Urinary bladder (tissue), 3 donors: ENCODE measurements at regions not wholly inside any gene's neighbourhood (a gene's known extent, or its start where the extent isn't known, plus 50 kb on each side); places are given as distances from the start of the nearest gene placed in this dataset.

Experiments
- DNase-seq: peaks from one replicate; pipeline ENCODE4 v3.0.0-alpha.2; 2015; ENCODE audit errors: extremely low spot score
- H3K27ac ChIP-seq: one replicate; pipeline ENCODE4 v1.5.1; 2013; ENCODE audit warnings: low read depth, mild to moderate bottlenecking, moderate library complexity
- H3K36me3 ChIP-seq: one replicate; pipeline ENCODE4 v1.6.1; 2013; ENCODE audit warnings: mild to moderate bottlenecking, moderate library complexity; ENCODE audit not compliant: insufficient read depth
- H3K4me1 ChIP-seq: one replicate; pipeline ENCODE4 v1.6.1; 2013; ENCODE audit warnings: mild to moderate bottlenecking, moderate library complexity; ENCODE audit not compliant: insufficient read depth
- H3K4me3 ChIP-seq: one replicate; pipeline ENCODE4 v1.5.1; 2013; ENCODE audit warnings: low read depth, low read length
- WGBS: extraction: QIAGEN DNeasy Blood & Tissue Kit; methylation state at CpG from one replicate; pipeline ENCODE4 v1.1.7; 2013; 5-methylcytosine and 5-hydroxymethylcytosine counted together
- donor health status: healthy with polysubstance abuse.
- donor health status: healthy.

- H3K36me3 ChIP-seq: no peaks in the 10 kb centered on the region
- 66% methylated on average over 4 of the region's 4 CpGs for WGBS
- no peaks in the 10 kb centered on the region for H3K4me1 ChIP-seq
- no peak overlapping the region for H3K4me3 ChIP-seq
- DNase-seq: no peak
- no peak overlapping the region for H3K27ac ChIP-seq
Observed at GRCh38 chr13:105035092-105035491, 1500.4 kb downstream of the EFNB2 start.

GRCh38 chr13:105033999-105034398, 1501.5 kb downstream of the EFNB2 start:
- H3K27ac ChIP-seq: no peak overlapping the region
- H3K4me1 ChIP-seq: no peaks in the 10 kb centered on the region
- no peak for DNase-seq
- H3K4me3 ChIP-seq: no peak overlapping the region
- 86% methylated on average over 2 of the region's 2 CpGs for WGBS
- H3K36me3 ChIP-seq: no peaks in the 10 kb centered on the region

- Histone ChIP-seq H3K36me3 (no peaks in the 10 kb centered on the region), H3K4me1 (no peaks in the 10 kb centered on the region), H3K4me3 (no peak overlapping the region), H3K27ac (no peak overlapping the region)
- 95% methylated on average over 5 of the region's 5 CpGs for WGBS
- no peak for DNase-seq
Observed at GRCh38 chr13:105031306-105031705, 1504.2 kb downstream of the EFNB2 start.

- H3K4me3 ChIP-seq: no peak overlapping the region
- no peak overlapping the region for H3K27ac ChIP-seq
- no peaks in the 10 kb centered on the region for H3K36me3 ChIP-seq
- no peaks in the 10 kb centered on the region for H3K4me1 ChIP-seq
- no peak for DNase-seq
- WGBS: 88% methylated on average over 3 of the region's 3 CpGs
Observed at GRCh38 chr13:105030851-105031250, 1504.6 kb downstream of the EFNB2 start.

- H3K27ac ChIP-seq: no peak overlapping the region
- no peak overlapping the region for H3K4me3 ChIP-seq
- H3K4me1 ChIP-seq: no peaks in the 10 kb centered on the region
- no peaks in the 10 kb centered on the region for H3K36me3 ChIP-seq
- 95% methylated on average over 8 of the region's 8 CpGs for WGBS
- no peak for DNase-seq
Observed at GRCh38 chr13:105019073-105019472, 1516.4 kb downstream of the EFNB2 start.

- DNase-seq: no peak
- H3K27ac ChIP-seq: no peak overlapping the region
- no peaks in the 10 kb centered on the region for H3K4me1 ChIP-seq
- no peaks in the 10 kb centered on the region for H3K36me3 ChIP-seq
- WGBS: 53% methylated on average over 4 of the region's 4 CpGs
- no peak overlapping the region for H3K4me3 ChIP-seq
Observed at GRCh38 chr13:105016266-105016665, 1519.2 kb downstream of the EFNB2 start.

- no peak for DNase-seq
- Histone ChIP-seq H3K36me3 (no peaks in the 10 kb centered on the region), H3K4me3 (no peak overlapping the region), H3K27ac (no peak overlapping the region), H3K4me1 (no peaks in the 10 kb centered on the region)
- 92% methylated on average over 5 of the region's 5 CpGs for WGBS
Observed at GRCh38 chr13:105008604-105009003, 1526.9 kb downstream of the EFNB2 start.

- Histone ChIP-seq H3K27ac (no peak overlapping the region), H3K36me3 (no peaks in the 10 kb centered on the region), H3K4me3 (no peak overlapping the region), H3K4me1 (no peaks in the 10 kb centered on the region)
- DNase-seq: no peak
- 86% methylated on average over 6 of the region's 6 CpGs for WGBS
Observed at GRCh38 chr13:105007166-105007808, 1528.2 kb downstream of the EFNB2 start.

- Histone ChIP-seq H3K27ac (no peak overlapping the region), H3K4me3 (no peak overlapping the region), H3K4me1 (no peaks in the 10 kb centered on the region), H3K36me3 (no peaks in the 10 kb centered on the region)
- DNase-seq: peak; percentile 10
- 38% methylated on average over 3 of the region's 3 CpGs for WGBS
Observed at GRCh38 chr13:104996022-104996421, 1539.4 kb downstream of the EFNB2 start.

GRCh38 chr13:104993708-104994107, 1541.8 kb downstream of the EFNB2 start:
- 86% methylated on average over 3 of the region's 3 CpGs for WGBS
- no peak for DNase-seq
- Histone ChIP-seq H3K4me3 (no peak overlapping the region), H3K4me1 (no peaks in the 10 kb centered on the region), H3K27ac (no peak overlapping the region), H3K36me3 (no peaks in the 10 kb centered on the region)

- no peak for DNase-seq
- H3K4me1 ChIP-seq: no peaks in the 10 kb centered on the region
- H3K36me3 ChIP-seq: no peaks in the 10 kb centered on the region
- H3K27ac ChIP-seq: no peak overlapping the region
- 83% methylated on average over 5 of the region's 5 CpGs for WGBS
- H3K4me3 ChIP-seq: no peak overlapping the region
Observed at GRCh38 chr13:104987621-104988020, 1547.8 kb downstream of the EFNB2 start.

- DNase-seq: peak; percentile 35
- 6% methylated on average over 2 of the region's 2 CpGs for WGBS
- Histone ChIP-seq H3K4me3 (no peak overlapping the region), H3K36me3 (no peaks in the 10 kb centered on the region), H3K4me1 (no peaks in the 10 kb centered on the region), H3K27ac (no peak overlapping the region)
Observed at GRCh38 chr13:104984296-104984818, 1551.1 kb downstream of the EFNB2 start.

GRCh38 chr13:104983601-104984000, 1551.9 kb downstream of the EFNB2 start:
- Histone ChIP-seq H3K27ac (no peak overlapping the region), H3K4me3 (no peak overlapping the region), H3K4me1 (no peaks in the 10 kb centered on the region), H3K36me3 (no peaks in the 10 kb centered on the region)
- 83% methylated on average over 1 of the region's 1 CpG for WGBS
- no peak for DNase-seq

- WGBS: 78% methylated on average over 2 of the region's 2 CpGs
- DNase-seq: no peak
- H3K36me3 ChIP-seq: no peaks in the 10 kb centered on the region
- no peaks in the 10 kb centered on the region for H3K4me1 ChIP-seq
- H3K4me3 ChIP-seq: no peak overlapping the region
- H3K27ac ChIP-seq: no peak overlapping the region
Observed at GRCh38 chr13:104980586-104980985, 1554.9 kb downstream of the EFNB2 start.
